PC-9 (cell line): ENCODE measurements at regions not wholly inside any gene's neighbourhood (a gene's known extent, or its start where the extent isn't known, plus 50 kb on each side); places are given as distances from the start of the nearest gene placed in this dataset.

ENCODE experiments used
- BruUV-seq: library from RNA; stranded (reverse); fragments of 400-500 nt; replicated peaks from 2 replicates; lab custom pipeline; 2021; lab: Mats Ljungman, UMichigan
- CTCF ChIA-PET: fragments of 300-600 bp; sonication (Branson Sonifier 250); formaldehyde crosslinking; loops from one replicate; lab custom pipeline; 2022; ENCODE audit warnings: antibody characterized with exemption; lab: Charles Lee
- POLR2A ChIA-PET: fragments of 300-600 bp; sonication (Branson Sonifier 250); formaldehyde crosslinking; loops from one replicate; lab custom pipeline; 2022; ENCODE audit warnings: antibody characterized with exemption; ENCODE audit not compliant: unreplicated experiment; lab: Charles Lee
- DNase-seq, 2 experiments: peaks; one replicate each; pipeline versions ENCODE4 v3.0.0 to v3.0.0-alpha.2; 2015 to 2022; ENCODE audit warnings: mixed read lengths in 1 of 2
- H2AFZ ChIP-seq: fragments of 200-600 bp; sonication (generic); 2 replicates; pipeline ENCODE4 v1.8.1; 2017; ENCODE audit warnings: antibody characterized with exemption
- H3F3A ChIP-seq: fragments of 200-600 bp; sonication (generic); 2 replicates; pipeline ENCODE4 v1.8.1; 2017; ENCODE audit warnings: antibody characterized with exemption, mild to moderate bottlenecking, low read depth; ENCODE audit not compliant: insufficient read depth
- H3K27ac ChIP-seq: fragments of 200-600 bp; sonication (generic); 2 replicates; pipeline ENCODE4 v1.6.1; 2016; ENCODE audit warnings: mixed run types
- H3K27me3 ChIP-seq: fragments of 200-600 bp; sonication (generic); 2 replicates; pipeline ENCODE4 v1.6.1; 2016; ENCODE audit warnings: low read depth, mixed run types; ENCODE audit not compliant: insufficient read depth
- H3K36me3 ChIP-seq: fragments of 200-600 bp; sonication (generic); 2 replicates; pipeline ENCODE4 v1.6.1; 2016; ENCODE audit warnings: low read depth, mixed run types
- H3K4me1 ChIP-seq: fragments of 200-600 bp; sonication (generic); replicated peaks from 2 replicates; pipeline ENCODE4 v1.6.1; 2016; ENCODE audit warnings: mixed run types; ENCODE audit not compliant: insufficient read depth
- H3K4me2 ChIP-seq: fragments of 200-600 bp; sonication (generic); 2 replicates; pipeline ENCODE4 v1.6.1; 2017; ENCODE audit warnings: mixed run types
- H3K4me3 ChIP-seq: fragments of 200-600 bp; sonication (generic); 2 replicates; pipeline ENCODE4 v1.6.1; 2016; ENCODE audit warnings: mixed run types
- H3K79me2 ChIP-seq: fragments of 200-600 bp; sonication (generic); 2 replicates; pipeline ENCODE4 v1.6.1; 2017; ENCODE audit warnings: low read depth, mixed run types
- H3K9me2 ChIP-seq: fragments of 200-600 bp; sonication (generic); 2 replicates; pipeline ENCODE4 v1.8.1; 2017; ENCODE audit warnings: mild to moderate bottlenecking; ENCODE audit not compliant: insufficient read depth
- H3K9me3 ChIP-seq: fragments of 200-600 bp; sonication (generic); 2 replicates; pipeline ENCODE4 v1.8.1; 2016; ENCODE audit warnings: low read depth; ENCODE audit not compliant: insufficient read depth
- H4K20me1 ChIP-seq: fragments of 200-600 bp; sonication (generic); 2 replicates; pipeline ENCODE4 v1.8.1; 2017; ENCODE audit not compliant: insufficient read depth
- EZH2 ChIP-seq: fragments of 200-600 bp; sonication (generic); IDR thresholded peaks from 2 replicates; pipeline ENCODE4 v1.8.0; 2017; ENCODE audit warnings: antibody characterized with exemption, low read depth
- intact Hi-C: fragments of 100-400 bp; cut with micrococcal nuclease; formaldehyde crosslinking; loops from one replicate; pipeline ENCODE4 v1.10.0; 2022; ENCODE audit not compliant: unreplicated experiment
- TF ChIP-seq, protein P1 (sequence below): fragments of 200-600 bp; sonication (generic); conservative IDR thresholded peaks from 2 replicates; pipeline ENCODE4 v1.6.1; 2017; ENCODE audit warnings: mixed run types, antibody characterized with exemption, mild to moderate bottlenecking, moderate library complexity

GRCh38 chr1:217253351-217253750 is 377.5 kb downstream of the GPATCH2 start:
- H3K4me3 ChIP-seq = no peak overlapping the region
- H2AFZ ChIP-seq = no peak overlapping the region
- no peak overlapping the region for H3K27ac ChIP-seq
- no peaks in the 10 kb centered on the region for H3K36me3 ChIP-seq
- no peaks in the 10 kb centered on the region for H3F3A ChIP-seq
- CTCF ChIA-PET = no interaction called here
- H4K20me1 ChIP-seq = no peaks in the 10 kb centered on the region
- POLR2A ChIA-PET = no interaction called here
- DNase-seq = no peak
- no peaks in the 10 kb centered on the region for H3K4me1 ChIP-seq
- H3K9me3 ChIP-seq = peaks cover 4% of the 10 kb centered on the region; the same call in 1 of the 2 replicates
- H3K27me3 ChIP-seq = no peaks in the 10 kb centered on the region
- BruUV-seq = no TSS peak
- intact Hi-C loops = no loop called here
- TF ChIP-seq EZH2 = no peak
- TF ChIP-seq, protein P1, sequence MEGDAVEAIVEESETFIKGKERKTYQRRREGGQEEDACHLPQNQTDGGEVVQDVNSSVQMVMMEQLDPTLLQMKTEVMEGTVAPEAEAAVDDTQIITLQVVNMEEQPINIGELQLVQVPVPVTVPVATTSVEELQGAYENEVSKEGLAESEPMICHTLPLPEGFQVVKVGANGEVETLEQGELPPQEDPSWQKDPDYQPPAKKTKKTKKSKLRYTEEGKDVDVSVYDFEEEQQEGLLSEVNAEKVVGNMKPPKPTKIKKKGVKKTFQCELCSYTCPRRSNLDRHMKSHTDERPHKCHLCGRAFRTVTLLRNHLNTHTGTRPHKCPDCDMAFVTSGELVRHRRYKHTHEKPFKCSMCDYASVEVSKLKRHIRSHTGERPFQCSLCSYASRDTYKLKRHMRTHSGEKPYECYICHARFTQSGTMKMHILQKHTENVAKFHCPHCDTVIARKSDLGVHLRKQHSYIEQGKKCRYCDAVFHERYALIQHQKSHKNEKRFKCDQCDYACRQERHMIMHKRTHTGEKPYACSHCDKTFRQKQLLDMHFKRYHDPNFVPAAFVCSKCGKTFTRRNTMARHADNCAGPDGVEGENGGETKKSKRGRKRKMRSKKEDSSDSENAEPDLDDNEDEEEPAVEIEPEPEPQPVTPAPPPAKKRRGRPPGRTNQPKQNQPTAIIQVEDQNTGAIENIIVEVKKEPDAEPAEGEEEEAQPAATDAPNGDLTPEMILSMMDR = no peak
- H3K9me2 ChIP-seq = no peaks in the 10 kb centered on the region
- no peaks in the 10 kb centered on the region for H3K79me2 ChIP-seq
- H3K4me2 ChIP-seq = no peak overlapping the region

DNA sequence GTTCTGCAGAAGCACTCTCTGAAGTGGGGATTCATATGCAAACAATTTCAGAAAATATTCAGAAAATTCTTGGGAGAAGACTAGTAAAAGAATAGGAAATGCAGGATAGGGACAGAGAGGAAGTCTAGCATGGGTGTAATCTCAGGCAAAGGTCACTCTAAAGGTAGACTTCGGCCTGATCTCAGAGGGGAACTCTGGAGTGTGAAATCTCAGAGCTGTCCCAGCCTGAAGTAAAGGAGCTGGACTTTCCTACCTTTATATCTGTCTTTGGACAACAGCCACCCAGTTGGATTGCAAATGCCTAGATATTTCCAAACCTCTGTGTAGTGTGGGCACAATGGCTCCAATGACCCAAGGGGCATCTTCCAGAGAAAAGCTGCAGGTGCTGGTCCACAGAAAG is 379.8 kb downstream of the GPATCH2 start:
- intact Hi-C loops = no loop called here
- Histone ChIP-seq H3K4me2 (no peak overlapping the region), H3F3A (no peaks in the 10 kb centered on the region), H3K27ac (no peak overlapping the region), H2AFZ (no peak overlapping the region), H4K20me1 (no peaks in the 10 kb centered on the region), H3K9me3 (peaks cover 4% of the 10 kb centered on the region; the same call in 1 of the 2 replicates), H3K79me2 (no peaks in the 10 kb centered on the region), H3K9me2 (no peaks in the 10 kb centered on the region), H3K36me3 (no peaks in the 10 kb centered on the region), H3K4me3 (no peak overlapping the region), H3K27me3 (no peaks in the 10 kb centered on the region), H3K4me1 (no peaks in the 10 kb centered on the region)
- DNase-seq = no peak
- BruUV-seq = no TSS peak
- TF ChIP-seq, protein P1 = no peak
- no peak for TF ChIP-seq EZH2
- ChIA-PET POLR2A (no interaction called here), CTCF (no interaction called here)

- H3K9me2 ChIP-seq = no peaks in the 10 kb centered on the region
- H4K20me1 ChIP-seq = no peaks in the 10 kb centered on the region
- H3K36me3 ChIP-seq = no peaks in the 10 kb centered on the region
- no peak overlapping the region for H3K4me2 ChIP-seq
- no peaks in the 10 kb centered on the region for H3K79me2 ChIP-seq
- ChIA-PET POLR2A (no interaction called here), CTCF (no interaction called here)
- TF ChIP-seq, protein P1 = no peak
- no peak overlapping the region for H3K27ac ChIP-seq
- no peaks in the 10 kb centered on the region for H3F3A ChIP-seq
- no peak for DNase-seq
- H3K4me3 ChIP-seq = no peak overlapping the region
- no TSS peak for BruUV-seq
- no peaks in the 10 kb centered on the region for H3K27me3 ChIP-seq
- intact Hi-C loops = no loop called here
- H3K4me1 ChIP-seq = no peaks in the 10 kb centered on the region
- H2AFZ ChIP-seq = no peak overlapping the region
- peaks cover 4% of the 10 kb centered on the region; the same call in 1 of the 2 replicates for H3K9me3 ChIP-seq
Observed at GRCh38 chr1:217249857-217250256, 381.0 kb downstream of the GPATCH2 start.
